LNCAP (cell line): ENCODE measurements at regions not wholly inside any gene's neighbourhood (a gene's known extent, or its start where the extent isn't known, plus 50 kb on each side); places are given as distances from the start of the nearest gene placed in this dataset.

Source experiments
- CTCF ChIP-seq: fragments of 450-650 bp; IDR thresholded peaks from 2 replicates; pipeline ENCODE4 v1.5.1; 2017; ENCODE audit warnings: mild to moderate bottlenecking

GRCh38 chr2:172287190-172287589 lies 140.2 kb upstream of the ITGA6 start:
- no peak for TF ChIP-seq CTCF

DNA sequence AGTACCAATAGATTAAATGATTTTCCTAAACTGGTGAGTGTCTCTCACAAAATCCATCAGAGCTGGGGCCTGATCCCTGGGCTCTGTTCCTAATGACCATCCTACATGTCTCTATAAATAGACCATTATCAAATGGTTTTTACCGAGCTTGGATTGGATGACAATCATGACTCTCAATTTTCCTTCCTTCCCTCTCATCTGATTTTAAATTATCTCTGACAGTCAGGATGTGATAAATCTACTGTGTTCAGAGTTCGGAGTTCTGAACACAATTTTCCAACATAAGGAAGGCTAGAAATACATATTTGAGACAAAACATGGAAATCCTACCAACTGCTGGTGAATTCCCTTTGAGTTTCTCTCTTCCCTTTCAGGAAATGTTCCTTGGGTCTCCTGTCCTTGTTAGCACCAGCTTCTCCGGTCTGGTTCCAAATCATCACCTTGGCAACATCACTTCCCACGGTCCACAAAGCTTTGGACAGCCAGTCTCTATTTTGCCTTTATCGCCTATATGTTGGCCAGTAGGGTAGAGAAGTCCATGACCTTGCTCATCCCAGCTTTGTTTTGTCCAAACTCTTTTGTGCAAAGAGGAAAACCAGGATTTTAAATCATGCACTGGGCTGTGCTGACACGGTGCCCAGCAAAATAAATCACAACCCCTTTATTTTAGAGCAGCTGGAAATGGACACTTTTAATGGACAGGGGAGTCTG lies 139.6 kb upstream of the ITGA6 start:
- TF ChIP-seq CTCF, result no peak

DNA sequence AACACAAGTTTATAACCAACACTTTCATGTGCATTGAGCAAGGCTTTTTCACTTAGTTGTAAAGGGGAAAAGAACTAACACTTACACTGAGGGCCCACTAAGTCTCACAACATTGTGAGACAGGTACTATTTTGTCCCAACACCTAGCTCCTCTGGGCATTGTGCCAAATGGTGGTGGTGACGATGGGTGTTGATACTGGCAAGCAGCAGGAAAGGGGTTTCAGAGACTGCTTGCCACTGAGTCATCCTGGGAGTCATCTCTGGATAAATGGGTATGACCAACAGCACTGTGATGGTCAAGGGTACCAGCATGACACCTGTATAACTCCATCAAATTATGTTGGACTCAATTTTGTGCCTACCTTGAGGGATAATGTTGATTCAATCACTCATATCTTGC lies 138.8 kb upstream of the ITGA6 start:
- no peak for TF ChIP-seq CTCF

DNA sequence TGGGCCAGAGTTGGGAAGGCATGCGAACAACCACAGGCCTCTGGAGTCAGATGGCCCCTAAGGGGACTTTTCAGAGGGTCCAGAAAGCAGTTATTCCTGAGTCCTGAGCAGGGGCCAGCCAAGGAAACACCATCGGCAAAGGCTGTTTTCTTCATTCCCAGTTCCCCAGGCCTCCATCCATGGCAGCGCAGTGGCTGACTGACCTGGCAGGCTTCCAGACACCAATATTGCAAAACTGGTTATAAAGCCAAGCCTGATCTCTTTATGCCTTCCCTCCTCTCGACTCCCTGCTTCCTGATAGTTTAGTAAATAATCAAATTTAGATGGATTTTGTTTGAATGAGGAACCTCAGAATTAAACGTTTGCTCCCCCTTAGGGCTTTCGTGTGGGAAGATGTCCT lies 133.4 kb upstream of the ITGA6 start:
- TF ChIP-seq CTCF, result no peak

DNA sequence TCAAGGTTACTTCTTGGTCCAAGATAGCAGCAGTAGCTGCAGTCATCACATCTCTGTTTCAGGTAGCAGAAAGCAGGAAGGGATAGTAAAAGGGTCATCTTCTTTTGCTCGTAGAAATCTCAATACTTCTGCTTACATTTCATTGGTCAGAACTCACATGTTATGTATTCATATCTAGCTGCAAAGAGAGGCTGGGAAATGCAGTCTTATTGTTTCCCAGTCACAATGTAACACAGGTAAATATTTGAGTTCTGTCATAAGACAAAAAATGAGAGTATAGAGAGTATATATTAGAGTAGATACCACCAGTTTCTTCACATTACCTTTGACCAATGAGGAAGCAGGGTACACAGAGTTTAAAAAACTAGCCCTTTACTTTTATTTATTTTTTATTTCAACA lies 132.4 kb upstream of the ITGA6 start:
- TF ChIP-seq CTCF, result no peak

GRCh38 chr2:172295677-172296076 lies 131.7 kb upstream of the ITGA6 start:
- TF ChIP-seq CTCF, result no peak

DNA sequence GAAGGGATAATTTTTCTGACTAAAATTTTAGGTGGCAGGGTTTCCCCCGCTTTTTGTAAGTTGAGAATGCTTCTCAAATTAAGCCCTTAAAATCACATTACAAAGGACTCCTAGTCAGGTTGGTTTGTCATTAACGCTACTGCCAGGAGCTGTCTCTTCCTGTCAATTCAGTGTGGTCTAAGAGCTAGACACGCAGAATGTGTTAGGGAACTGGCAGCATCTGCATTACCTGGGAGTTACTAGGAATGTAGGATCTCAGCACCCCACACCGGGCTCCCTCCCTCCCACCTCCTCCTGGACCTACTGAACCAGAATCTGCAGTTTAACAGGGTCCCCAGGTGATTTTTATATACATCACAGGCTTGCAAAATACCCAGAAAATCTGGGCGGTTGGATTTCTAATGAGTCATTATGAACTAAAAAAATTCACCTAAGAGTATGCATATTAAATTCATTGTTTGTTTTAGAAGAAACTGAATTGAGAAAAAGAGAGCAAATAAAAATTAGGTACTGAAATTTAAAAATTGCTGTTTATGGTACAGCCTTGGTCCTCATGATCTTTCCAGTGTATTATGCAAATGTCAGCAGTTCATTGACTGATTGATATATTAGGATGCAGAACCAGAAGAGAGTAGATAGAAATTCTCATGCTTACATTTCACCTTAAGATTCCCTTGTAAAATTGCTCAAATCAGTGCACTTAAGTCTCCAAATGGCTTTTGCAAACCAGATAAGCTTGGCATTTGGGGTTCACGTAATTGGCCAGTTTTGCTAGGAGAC lies 130.9 kb upstream of the ITGA6 start:
- TF ChIP-seq CTCF, result no peak
